SK-N-MC (cell line): ENCODE measurements at regions not wholly inside any gene's neighbourhood (a gene's known extent, or its start where the extent isn't known, plus 50 kb on each side); places are given as distances from the start of the nearest gene placed in this dataset.

Experiments used
- EZH2 ChIP-seq: fragments of 200-600 bp; sonication (generic); IDR thresholded peaks from one replicate; pipeline ENCODE4 v1.6.1; 2017; ENCODE audit warnings: antibody characterized with exemption
- FOXP2 ChIP-seq: optimal IDR thresholded peaks from 2 replicates; pipeline ENCODE3; 2011; ENCODE audit warnings: mild to moderate bottlenecking, moderate library complexity; ENCODE audit not compliant: insufficient read depth; ENCODE audit errors: extremely low read length, control extremely low read depth
- POLR2AphosphoS5 ChIP-seq: IDR thresholded peaks from 2 replicates; pipeline ENCODE4 v1.6.1; 2012; ENCODE audit warnings: mild to moderate bottlenecking, low read depth, low read length, borderline replicate concordance

DNA sequence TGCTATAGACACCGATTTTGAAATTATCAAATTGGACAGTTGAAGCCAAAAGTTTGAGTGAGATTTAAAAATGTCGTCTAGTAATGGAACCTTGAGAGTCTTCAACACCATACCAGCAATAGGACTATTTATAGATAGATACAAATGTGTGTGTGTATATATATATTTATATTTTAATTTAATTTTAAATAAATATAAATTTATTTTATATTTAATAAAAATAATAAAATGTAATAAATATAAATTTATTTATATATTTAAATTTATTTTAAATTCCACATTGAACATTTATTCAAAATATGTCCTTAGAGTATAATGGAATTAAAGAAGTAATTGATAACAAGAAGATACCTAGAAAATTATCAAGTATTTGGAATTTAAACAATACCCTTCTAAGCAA is 221.9 kb upstream of the CXXC4 start:
- TF ChIP-seq POLR2AphosphoS5, result no peak
- TF ChIP-seq EZH2, result no peak
- no peak for TF ChIP-seq FOXP2
